Stimulated activated naive CD4-positive, alpha-beta T cell (primary cell): ENCODE measurements at regions not wholly inside any gene's neighbourhood (a gene's known extent, or its start where the extent isn't known, plus 50 kb on each side); places are given as distances from the start of the nearest gene placed in this dataset.
A peak's percentile ranks its signal among the peaks of the same experiment; 100 is the strongest.

Experiments used
- DNase-seq, 6 experiments: peaks; one replicate each; lab custom pipeline; 2025; lab: John Stamatoyannopoulos, UW

GRCh38 chr20:3354247-3354646, 53.2 kb downstream of the DNAAF9 start:
- no peak for DNase-seq

- no peak for DNase-seq
These were observed 53.8 kb downstream of the DNAAF9 start for GRCh38 chr20:3353646-3354045.

- no peak for DNase-seq
These were observed 55.3 kb downstream of the DNAAF9 start for GRCh38 chr20:3352202-3352601.

- DNase-seq = no peak
These were observed 57.0 kb downstream of the DNAAF9 start for GRCh38 chr20:3350422-3350821.

GRCh38 chr20:3349786-3350185, 57.7 kb downstream of the DNAAF9 start:
- DNase-seq = no peak

GRCh38 chr20:3342766-3343165, 64.7 kb downstream of the DNAAF9 start:
- no peak for DNase-seq

GRCh38 chr20:3340443-3340842, 67.0 kb downstream of the DNAAF9 start:
- DNase-seq = no peak

GRCh38 chr20:3339571-3339970, 67.9 kb downstream of the DNAAF9 start:
- DNase-seq = no peak

- no peak for DNase-seq
These were observed 68.4 kb downstream of the DNAAF9 start for GRCh38 chr20:3339076-3339475.

GRCh38 chr20:3334156-3334943, 73.1 kb downstream of the DNAAF9 start:
- DNase-seq = no peak

GRCh38 chr20:3330046-3330741, 77.3 kb downstream of the DNAAF9 start:
- no peak for DNase-seq

GRCh38 chr20:3328501-3328900, 79.0 kb downstream of the DNAAF9 start:
- peak in 3 of 6 experiments; percentile 19 to 49 (median 27) for DNase-seq

GRCh38 chr20:3326779-3327521, 80.5 kb downstream of the DNAAF9 start:
- DNase-seq = no peak

GRCh38 chr20:3325864-3326263, 81.6 kb downstream of the DNAAF9 start:
- no peak for DNase-seq

GRCh38 chr20:3323398-3323797, 84.1 kb downstream of the DNAAF9 start:
- DNase-seq = no peak

GRCh38 chr20:3318226-3318884, 79.4 kb upstream of the SLC4A11 start:
- no peak for DNase-seq

GRCh38 chr20:3316136-3316535, 77.1 kb upstream of the SLC4A11 start:
- DNase-seq = no peak

GRCh38 chr20:3315136-3315535, 76.1 kb upstream of the SLC4A11 start:
- no peak for DNase-seq

GRCh38 chr20:3314391-3314790, 75.4 kb upstream of the SLC4A11 start:
- DNase-seq = no peak

GRCh38 chr20:3313683-3314065, 74.7 kb upstream of the SLC4A11 start:
- no peak for DNase-seq

- no peak for DNase-seq
These were observed 74.1 kb upstream of the SLC4A11 start for GRCh38 chr20:3312940-3313682.

GRCh38 chr20:3311623-3312022, 72.6 kb upstream of the SLC4A11 start:
- DNase-seq = no peak
